ENCODE measurements at regions not wholly inside any gene's neighbourhood (a gene's known extent, or its start where the extent isn't known, plus 50 kb on each side); places are given as distances from the start of the nearest gene placed in this dataset.

- TF ChIP-seq CTCF (IDR thresholded peaks at IDR 0.05; ENCODE audit: poor library complexity, severe bottlenecking) (no peak), RAD21 (conservative IDR thresholded peaks at IDR 0.05) (no peak), EP300 (conservative IDR thresholded peaks at IDR 0.05; ENCODE audit: poor library complexity, severe bottlenecking) (no peak), POLR2AphosphoS5 (IDR thresholded peaks at IDR 0.05) (no peak)
Observed at GRCh38 chr5:9829621-9830020, 199.5 kb upstream of the TAS2R1 start.

Measured in neural cell (in vitro differentiated cells).